GM23338 (cell line): ENCODE measurements at regions not wholly inside any gene's neighbourhood (a gene's known extent, or its start where the extent isn't known, plus 50 kb on each side); places are given as distances from the start of the nearest gene placed in this dataset.

ENCODE experiments used
- ATAC-seq: fragments of 200-7000 bp; cut with Tn5 transposase; 3 replicates; pipeline ENCODE4 v1.9.1; 2020
- DNase-seq: peaks from one replicate; pipeline ENCODE4 v3.0.0-alpha.2; 2015; ENCODE audit warnings: low spot score
- H2AFZ ChIP-seq: fragments of 200-600 bp; sonication (generic); 2 replicates; pipeline ENCODE4 v1.8.0; 2016; ENCODE audit warnings: antibody characterized with exemption, mild to moderate bottlenecking, moderate library complexity
- H3F3A ChIP-seq: fragments of 200-600 bp; sonication (generic); replicated peaks from 2 replicates; pipeline ENCODE4 v1.8.0; 2017; ENCODE audit warnings: antibody characterized with exemption, mixed run types, low read depth
- H3K27ac ChIP-seq: fragments of 200-600 bp; sonication (generic); 2 replicates; pipeline ENCODE4 v1.6.1; 2016; ENCODE audit warnings: low read depth
- H3K27me3 ChIP-seq: fragments of 200-600 bp; sonication (generic); 2 replicates; pipeline ENCODE4 v1.8.0; 2016; ENCODE audit warnings: mild to moderate bottlenecking, mixed run types, moderate library complexity; ENCODE audit not compliant: insufficient read depth
- H3K36me3 ChIP-seq: fragments of 200-600 bp; sonication (generic); 2 replicates; pipeline ENCODE4 v1.8.0; 2016; ENCODE audit warnings: mild to moderate bottlenecking; ENCODE audit not compliant: insufficient read depth
- H3K4me1 ChIP-seq: fragments of 200-600 bp; sonication (generic); 2 replicates; pipeline ENCODE4 v1.8.0; 2016; ENCODE audit warnings: mild to moderate bottlenecking, moderate library complexity; ENCODE audit not compliant: insufficient read depth
- H3K4me2 ChIP-seq: fragments of 200-600 bp; sonication (generic); 2 replicates; pipeline ENCODE4 v1.7.1; 2017; ENCODE audit warnings: mixed run types
- H3K4me3 ChIP-seq: fragments of 200-600 bp; sonication (generic); 2 replicates; pipeline ENCODE4 v1.6.1; 2016; ENCODE audit warnings: mixed run types
- H3K79me2 ChIP-seq: fragments of 200-600 bp; sonication (generic); replicated peaks from 2 replicates; pipeline ENCODE4 v1.8.0; 2017; ENCODE audit warnings: mild to moderate bottlenecking; ENCODE audit not compliant: insufficient read depth
- H3K9me2 ChIP-seq: fragments of 200-600 bp; sonication (generic); 2 replicates; pipeline ENCODE4 v1.8.0; 2017; ENCODE audit not compliant: insufficient read depth
- H4K20me1 ChIP-seq: fragments of 200-600 bp; sonication (generic); replicated peaks from 2 replicates; pipeline ENCODE4 v1.8.0; 2017; ENCODE audit warnings: mild to moderate bottlenecking; ENCODE audit not compliant: insufficient read depth
- H3K27ac Mint-ChIP-seq: 2 replicates; pipeline ENCODE4 v1.8.0; 2020; ENCODE audit warnings: inconsistent platforms, mild to moderate bottlenecking, moderate library complexity, mixed read lengths
- H3K27me3 Mint-ChIP-seq: 3 replicates; pipeline ENCODE4 v1.8.0; 2022; ENCODE audit warnings: low read depth, mild to moderate bottlenecking, moderate library complexity, mixed read lengths, inconsistent platforms; ENCODE audit not compliant: insufficient read depth, poor library complexity
- H3K36me3 Mint-ChIP-seq: 3 replicates; pipeline ENCODE4 v1.8.0; 2021; ENCODE audit warnings: low read depth, mild to moderate bottlenecking, inconsistent platforms, moderate library complexity, mixed read lengths
- H3K4me1 Mint-ChIP-seq: 3 replicates; pipeline ENCODE4 v1.8.0; 2020; ENCODE audit warnings: mild to moderate bottlenecking, inconsistent platforms, mixed read lengths
- H3K4me3 Mint-ChIP-seq: 3 replicates; pipeline ENCODE4 v1.8.0; 2021; ENCODE audit warnings: moderate library complexity, mild to moderate bottlenecking, inconsistent platforms, mixed read lengths
- H3K9me3 Mint-ChIP-seq: 3 replicates; pipeline ENCODE4 v1.8.0; 2020; ENCODE audit warnings: moderate library complexity, mild to moderate bottlenecking, inconsistent platforms, mixed read lengths
- CREB1 ChIP-seq: fragments of 250-450 bp; sonication (Bioruptor Pico); IDR thresholded peaks from 2 replicates; pipeline ENCODE4 v1.5.0; 2020; ENCODE audit warnings: low read depth, mild to moderate bottlenecking, moderate library complexity
- EZH2 ChIP-seq: fragments of 200-600 bp; sonication (generic); IDR thresholded peaks from one replicate; pipeline ENCODE4 v1.8.0; 2017; ENCODE audit warnings: antibody characterized with exemption, mild to moderate bottlenecking, low read depth; ENCODE audit not compliant: unreplicated experiment
- EZH2phosphoT487 ChIP-seq: fragments of 200-600 bp; sonication (generic); IDR thresholded peaks from one replicate; pipeline ENCODE4 v1.8.1; 2018; ENCODE audit warnings: antibody characterized with exemption; ENCODE audit not compliant: unreplicated experiment
- JUNB ChIP-seq: IDR thresholded peaks from one replicate; pipeline ENCODE4 v1.6.1; 2016; ENCODE audit warnings: antibody characterized with exemption; ENCODE audit not compliant: unreplicated experiment
- NANOG ChIP-seq: IDR thresholded peaks from 2 replicates; pipeline ENCODE4 v1.6.1; 2016; ENCODE audit warnings: antibody characterized with exemption, borderline replicate concordance
- POLR2AphosphoS5 ChIP-seq: IDR thresholded peaks from 2 replicates; pipeline ENCODE4 v1.6.1; 2016; ENCODE audit warnings: antibody characterized with exemption, low read depth
- STAT1 ChIP-seq: IDR thresholded peaks from one replicate; pipeline ENCODE4 v1.6.1; 2016; ENCODE audit warnings: antibody characterized with exemption; ENCODE audit not compliant: unreplicated experiment
- ZNF114 ChIP-seq: fragments of 250-450 bp; sonication (Bioruptor Pico); IDR thresholded peaks from 2 replicates; pipeline ENCODE4 v1.5.0; 2020; ENCODE audit warnings: mild to moderate bottlenecking, moderate library complexity
- ZNF331 ChIP-seq: fragments of 250-450 bp; sonication (Bioruptor Pico); IDR thresholded peaks from 2 replicates; pipeline ENCODE4 v1.5.0; 2020; ENCODE audit warnings: low read depth, mild to moderate bottlenecking, moderate library complexity
- TF ChIP-seq, protein P1 (sequence below), 2 experiments: fragments of 200-600 bp in 1 of 2; sonication (generic) in 1 of 2; conservative IDR thresholded peaks; 2 replicates each; pipeline versions ENCODE4 v1.5.1 to v1.6.1; 2016 to 2017; ENCODE audit warnings: antibody characterized with exemption in 2 of 2, low read depth in 2 of 2, mild to moderate bottlenecking in 2 of 2, moderate library complexity in 1 of 2
- TF ChIP-seq, protein P2 (sequence below): IDR thresholded peaks from one replicate; pipeline ENCODE4 v1.6.1; 2018; ENCODE audit warnings: antibody characterized with exemption; ENCODE audit not compliant: unreplicated experiment

DNA sequence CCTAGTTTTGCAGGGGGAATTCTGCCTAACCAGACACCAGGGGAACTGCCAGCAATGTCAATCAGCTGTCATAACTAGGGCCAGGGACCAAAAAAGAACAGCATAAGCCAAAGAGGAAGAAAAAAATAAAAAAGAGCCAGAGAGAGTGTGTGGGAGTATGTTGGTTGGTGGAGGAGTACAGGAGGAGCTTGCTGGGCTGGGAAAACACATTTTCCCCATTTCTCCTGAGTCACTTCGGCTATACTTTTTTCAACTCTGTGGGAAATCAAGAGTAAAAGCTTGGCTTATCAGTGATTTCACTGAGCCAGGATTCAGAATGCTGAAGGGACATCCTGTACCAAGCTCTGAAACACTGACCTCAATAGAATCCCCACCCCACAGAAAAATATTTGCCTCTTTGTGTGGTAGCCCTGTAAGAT, 144.7 kb upstream of the DPH6 start (continued):
- no peak for TF ChIP-seq CREB1
- TF ChIP-seq, protein P1, sequence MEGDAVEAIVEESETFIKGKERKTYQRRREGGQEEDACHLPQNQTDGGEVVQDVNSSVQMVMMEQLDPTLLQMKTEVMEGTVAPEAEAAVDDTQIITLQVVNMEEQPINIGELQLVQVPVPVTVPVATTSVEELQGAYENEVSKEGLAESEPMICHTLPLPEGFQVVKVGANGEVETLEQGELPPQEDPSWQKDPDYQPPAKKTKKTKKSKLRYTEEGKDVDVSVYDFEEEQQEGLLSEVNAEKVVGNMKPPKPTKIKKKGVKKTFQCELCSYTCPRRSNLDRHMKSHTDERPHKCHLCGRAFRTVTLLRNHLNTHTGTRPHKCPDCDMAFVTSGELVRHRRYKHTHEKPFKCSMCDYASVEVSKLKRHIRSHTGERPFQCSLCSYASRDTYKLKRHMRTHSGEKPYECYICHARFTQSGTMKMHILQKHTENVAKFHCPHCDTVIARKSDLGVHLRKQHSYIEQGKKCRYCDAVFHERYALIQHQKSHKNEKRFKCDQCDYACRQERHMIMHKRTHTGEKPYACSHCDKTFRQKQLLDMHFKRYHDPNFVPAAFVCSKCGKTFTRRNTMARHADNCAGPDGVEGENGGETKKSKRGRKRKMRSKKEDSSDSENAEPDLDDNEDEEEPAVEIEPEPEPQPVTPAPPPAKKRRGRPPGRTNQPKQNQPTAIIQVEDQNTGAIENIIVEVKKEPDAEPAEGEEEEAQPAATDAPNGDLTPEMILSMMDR (conservative IDR thresholded peaks at IDR 0.05; ENCODE audit: low read depth in 2 of 2), result no peak
- TF ChIP-seq, protein P2, sequence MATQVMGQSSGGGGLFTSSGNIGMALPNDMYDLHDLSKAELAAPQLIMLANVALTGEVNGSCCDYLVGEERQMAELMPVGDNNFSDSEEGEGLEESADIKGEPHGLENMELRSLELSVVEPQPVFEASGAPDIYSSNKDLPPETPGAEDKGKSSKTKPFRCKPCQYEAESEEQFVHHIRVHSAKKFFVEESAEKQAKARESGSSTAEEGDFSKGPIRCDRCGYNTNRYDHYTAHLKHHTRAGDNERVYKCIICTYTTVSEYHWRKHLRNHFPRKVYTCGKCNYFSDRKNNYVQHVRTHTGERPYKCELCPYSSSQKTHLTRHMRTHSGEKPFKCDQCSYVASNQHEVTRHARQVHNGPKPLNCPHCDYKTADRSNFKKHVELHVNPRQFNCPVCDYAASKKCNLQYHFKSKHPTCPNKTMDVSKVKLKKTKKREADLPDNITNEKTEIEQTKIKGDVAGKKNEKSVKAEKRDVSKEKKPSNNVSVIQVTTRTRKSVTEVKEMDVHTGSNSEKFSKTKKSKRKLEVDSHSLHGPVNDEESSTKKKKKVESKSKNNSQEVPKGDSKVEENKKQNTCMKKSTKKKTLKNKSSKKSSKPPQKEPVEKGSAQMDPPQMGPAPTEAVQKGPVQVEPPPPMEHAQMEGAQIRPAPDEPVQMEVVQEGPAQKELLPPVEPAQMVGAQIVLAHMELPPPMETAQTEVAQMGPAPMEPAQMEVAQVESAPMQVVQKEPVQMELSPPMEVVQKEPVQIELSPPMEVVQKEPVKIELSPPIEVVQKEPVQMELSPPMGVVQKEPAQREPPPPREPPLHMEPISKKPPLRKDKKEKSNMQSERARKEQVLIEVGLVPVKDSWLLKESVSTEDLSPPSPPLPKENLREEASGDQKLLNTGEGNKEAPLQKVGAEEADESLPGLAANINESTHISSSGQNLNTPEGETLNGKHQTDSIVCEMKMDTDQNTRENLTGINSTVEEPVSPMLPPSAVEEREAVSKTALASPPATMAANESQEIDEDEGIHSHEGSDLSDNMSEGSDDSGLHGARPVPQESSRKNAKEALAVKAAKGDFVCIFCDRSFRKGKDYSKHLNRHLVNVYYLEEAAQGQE, result no peak

DNA sequence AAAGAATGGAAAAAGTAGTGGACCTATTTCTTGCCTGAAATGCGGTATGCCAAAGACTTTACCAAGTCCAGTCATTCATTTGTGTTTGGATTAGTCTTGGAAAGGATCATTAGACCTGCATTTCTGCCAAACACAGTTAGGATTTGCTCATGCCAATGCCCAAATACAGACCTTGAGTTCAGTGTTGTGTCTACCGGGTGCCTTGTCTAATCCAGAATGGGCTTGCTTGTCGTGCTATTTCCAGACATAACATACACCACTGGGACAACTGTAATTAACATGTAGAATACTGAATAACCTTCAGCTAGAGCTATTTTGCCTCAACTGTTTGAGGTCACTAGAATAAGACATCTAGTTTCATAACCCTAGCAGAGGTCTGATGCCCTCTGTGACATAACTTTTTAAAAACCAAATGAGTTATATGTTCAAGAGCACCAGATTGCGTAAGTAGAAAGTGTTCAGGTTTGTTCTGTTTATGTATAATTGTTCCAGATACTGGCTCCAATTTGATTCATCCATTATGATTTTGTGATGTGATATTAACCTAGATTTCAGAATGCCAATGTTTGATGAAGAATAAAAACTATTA, 145.3 kb upstream of the DPH6 start:
- no peak overlapping the region for H3K4me2 ChIP-seq
- no peak overlapping the region for H3K27ac Mint-ChIP-seq
- H4K20me1 ChIP-seq, result no peaks in the 10 kb centered on the region
- no peaks in the 10 kb centered on the region for H3K79me2 ChIP-seq
- no peaks in the 10 kb centered on the region for H3K9me2 ChIP-seq
- H3K27ac ChIP-seq, result no peak overlapping the region
- no peaks in the 10 kb centered on the region for H3K36me3 Mint-ChIP-seq
- DNase-seq, result no peak
- ATAC-seq, result no peak
- no peaks in the 10 kb centered on the region for H3K27me3 Mint-ChIP-seq
- H3K4me1 Mint-ChIP-seq, result peaks cover 8% of the 10 kb centered on the region
- no peaks in the 10 kb centered on the region for H3K9me3 Mint-ChIP-seq
- H3K27me3 ChIP-seq, result no peaks in the 10 kb centered on the region
- no peaks in the 10 kb centered on the region for H3F3A ChIP-seq
- no peaks in the 10 kb centered on the region for H3K4me1 ChIP-seq
- no peak overlapping the region for H3K4me3 ChIP-seq
- no peak overlapping the region for H3K4me3 Mint-ChIP-seq
- peak overlapping the region; percentile 39; the same call in 1 of the 2 replicates for H2AFZ ChIP-seq
- H3K36me3 ChIP-seq, result no peaks in the 10 kb centered on the region
- TF ChIP-seq ZNF331 (CRISPR knock-in tag) (no peak), JUNB (no peak), ZNF114 (CRISPR knock-in tag) (no peak), CREB1 (no peak), EZH2 (no peak), POLR2AphosphoS5 (no peak), NANOG (no peak), EZH2phosphoT487 (no peak), STAT1 (no peak)
- TF ChIP-seq, protein P1 (conservative IDR thresholded peaks at IDR 0.05; ENCODE audit: low read depth in 2 of 2), result no peak
- TF ChIP-seq, protein P2, result no peak
